ENCODE measurements at regions not wholly inside any gene's neighbourhood (a gene's known extent, or its start where the extent isn't known, plus 50 kb on each side); places are given as distances from the start of the nearest gene placed in this dataset.

DNA sequence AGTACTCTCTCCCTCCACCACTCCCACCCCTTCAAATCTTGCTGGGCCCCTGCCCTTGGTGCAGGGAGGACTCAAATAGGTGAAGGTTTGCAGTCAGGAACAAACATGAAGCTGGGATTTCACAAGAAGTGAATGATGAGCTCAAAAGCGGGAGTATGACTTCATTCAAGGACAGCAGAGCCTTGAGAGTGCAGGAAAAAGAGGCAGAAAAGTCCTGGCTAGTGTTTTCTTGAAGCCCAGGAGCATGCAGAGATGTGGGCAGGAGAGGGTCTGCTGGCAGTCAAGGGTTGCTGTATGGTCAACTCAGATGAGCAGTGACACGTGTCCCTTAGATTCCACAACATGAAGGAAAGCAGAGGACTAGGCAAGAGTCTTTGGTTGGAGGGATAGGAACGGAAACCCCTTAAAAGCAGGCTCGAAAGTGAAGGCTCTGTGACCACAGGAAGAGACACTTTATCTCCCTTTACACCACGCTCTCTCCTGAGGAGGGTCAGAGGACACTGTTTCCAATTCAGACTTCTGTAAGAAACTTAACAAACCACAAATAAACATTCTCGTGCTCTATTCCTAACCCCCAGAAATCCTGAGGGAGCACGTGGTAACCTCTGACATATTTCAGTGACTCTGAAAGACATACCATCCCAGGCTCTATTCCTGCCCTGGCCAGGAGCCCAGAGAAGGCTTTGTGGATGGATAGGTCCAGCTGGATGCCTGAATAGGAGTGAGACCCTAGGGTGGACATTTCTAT lies 168.0 kb upstream of the NDN start:
- H3K27ac Mint-ChIP-seq, result no peak overlapping the region
- H3K4me1 Mint-ChIP-seq (ENCODE audit: low read depth), result peaks cover 7% of the 10 kb centered on the region
- H3K27me3 Mint-ChIP-seq, result no peaks in the 10 kb centered on the region
- DNase-seq (ENCODE audit: low spot score, unreplicated experiment), result no peak
- no peaks in the 10 kb centered on the region for H3K9me3 Mint-ChIP-seq (ENCODE audit: low read depth)
- TF ChIP-seq, protein P1, sequence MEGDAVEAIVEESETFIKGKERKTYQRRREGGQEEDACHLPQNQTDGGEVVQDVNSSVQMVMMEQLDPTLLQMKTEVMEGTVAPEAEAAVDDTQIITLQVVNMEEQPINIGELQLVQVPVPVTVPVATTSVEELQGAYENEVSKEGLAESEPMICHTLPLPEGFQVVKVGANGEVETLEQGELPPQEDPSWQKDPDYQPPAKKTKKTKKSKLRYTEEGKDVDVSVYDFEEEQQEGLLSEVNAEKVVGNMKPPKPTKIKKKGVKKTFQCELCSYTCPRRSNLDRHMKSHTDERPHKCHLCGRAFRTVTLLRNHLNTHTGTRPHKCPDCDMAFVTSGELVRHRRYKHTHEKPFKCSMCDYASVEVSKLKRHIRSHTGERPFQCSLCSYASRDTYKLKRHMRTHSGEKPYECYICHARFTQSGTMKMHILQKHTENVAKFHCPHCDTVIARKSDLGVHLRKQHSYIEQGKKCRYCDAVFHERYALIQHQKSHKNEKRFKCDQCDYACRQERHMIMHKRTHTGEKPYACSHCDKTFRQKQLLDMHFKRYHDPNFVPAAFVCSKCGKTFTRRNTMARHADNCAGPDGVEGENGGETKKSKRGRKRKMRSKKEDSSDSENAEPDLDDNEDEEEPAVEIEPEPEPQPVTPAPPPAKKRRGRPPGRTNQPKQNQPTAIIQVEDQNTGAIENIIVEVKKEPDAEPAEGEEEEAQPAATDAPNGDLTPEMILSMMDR (IDR thresholded peaks at IDR 0.05; ENCODE audit: unreplicated experiment), result no peak
- H3K36me3 Mint-ChIP-seq (ENCODE audit: insufficient read depth), result no peaks in the 10 kb centered on the region
- H3K4me3 Mint-ChIP-seq (ENCODE audit: low read depth), result no peak overlapping the region

DNA sequence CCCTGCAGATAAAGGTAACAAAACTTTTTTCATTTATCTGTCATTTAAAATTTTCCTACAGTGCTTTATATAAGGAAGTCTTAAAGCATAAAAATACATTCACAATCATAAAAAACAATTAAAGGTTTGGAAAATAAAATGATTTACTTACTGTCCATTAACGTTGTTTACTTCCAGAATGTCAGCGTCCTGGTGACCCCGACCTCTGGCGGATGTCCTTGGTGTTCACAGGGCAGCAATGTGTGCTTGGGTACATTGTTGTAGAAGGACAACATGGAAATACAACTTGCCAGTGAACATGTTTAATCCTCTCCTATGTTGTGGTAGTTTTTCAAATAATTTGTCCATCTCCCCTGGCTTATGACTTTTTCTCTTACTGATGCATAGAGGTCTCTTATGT lies 168.8 kb upstream of the NDN start:
- no peaks in the 10 kb centered on the region for H3K36me3 Mint-ChIP-seq (ENCODE audit: insufficient read depth)
- no peak overlapping the region for H3K4me3 Mint-ChIP-seq (ENCODE audit: low read depth)
- no peaks in the 10 kb centered on the region for H3K27me3 Mint-ChIP-seq
- H3K27ac Mint-ChIP-seq, result no peak overlapping the region
- TF ChIP-seq, protein P1 (IDR thresholded peaks at IDR 0.05; ENCODE audit: unreplicated experiment), result no peak
- H3K4me1 Mint-ChIP-seq (ENCODE audit: low read depth), result peaks cover 7% of the 10 kb centered on the region
- DNase-seq (ENCODE audit: low spot score, unreplicated experiment), result no peak
- H3K9me3 Mint-ChIP-seq (ENCODE audit: low read depth), result no peaks in the 10 kb centered on the region

DNA sequence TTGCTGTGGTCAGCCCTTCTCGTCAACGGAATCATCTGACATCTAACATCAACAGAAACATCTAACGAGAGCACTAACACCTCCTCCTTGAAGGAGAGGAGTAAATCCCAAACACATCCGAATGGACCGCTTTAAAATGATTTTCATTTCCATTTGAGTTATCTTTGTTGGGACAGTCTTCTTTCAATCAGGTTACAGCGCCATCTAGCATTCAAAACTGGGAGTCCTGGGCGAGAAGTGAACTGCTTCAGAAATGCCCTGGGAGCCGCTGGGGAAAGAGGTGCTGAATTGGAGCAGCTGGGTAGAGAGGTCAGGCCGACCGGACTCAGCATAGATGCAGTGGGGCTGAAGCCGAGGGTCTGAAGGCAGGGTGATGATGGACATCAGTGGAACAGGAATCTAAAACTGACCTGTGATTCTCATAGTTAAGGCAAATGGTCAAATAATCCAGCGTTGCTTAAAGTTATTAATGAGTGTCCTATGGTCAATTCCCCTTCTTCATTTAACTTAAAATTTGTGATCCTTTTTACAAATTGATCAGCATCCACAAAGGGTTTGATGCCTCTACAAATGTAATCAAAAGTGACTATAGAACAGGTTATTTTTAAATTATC lies 170.0 kb upstream of the NDN start:
- H3K4me3 Mint-ChIP-seq (ENCODE audit: low read depth), result no peak overlapping the region
- DNase-seq (ENCODE audit: low spot score, unreplicated experiment), result peak; percentile 27
- TF ChIP-seq, protein P1 (IDR thresholded peaks at IDR 0.05; ENCODE audit: unreplicated experiment), result peak; percentile 61
- H3K27me3 Mint-ChIP-seq, result no peaks in the 10 kb centered on the region
- peaks cover 9% of the 10 kb centered on the region for H3K4me1 Mint-ChIP-seq (ENCODE audit: low read depth)
- H3K9me3 Mint-ChIP-seq (ENCODE audit: low read depth), result no peaks in the 10 kb centered on the region
- no peaks in the 10 kb centered on the region for H3K36me3 Mint-ChIP-seq (ENCODE audit: insufficient read depth)
- no peak overlapping the region for H3K27ac Mint-ChIP-seq

DNA sequence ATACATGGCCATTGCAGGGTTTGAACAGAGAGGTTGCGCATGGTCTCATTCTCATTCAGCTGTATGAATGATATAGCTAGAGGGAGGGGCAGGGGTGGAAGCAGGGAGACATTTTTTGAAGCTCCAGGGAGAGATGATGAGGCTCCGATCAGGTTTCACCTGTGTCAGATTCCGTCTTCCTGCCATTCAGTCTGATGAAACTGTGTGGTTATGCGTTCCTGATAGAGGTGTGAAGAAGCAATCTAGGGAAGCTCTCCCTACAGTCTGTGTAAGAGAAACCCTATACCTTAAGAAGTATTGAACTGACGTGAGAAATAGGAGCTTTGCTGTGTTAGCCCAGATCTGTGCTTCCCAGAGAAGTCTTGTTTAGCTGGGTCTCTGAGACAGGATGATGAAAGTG lies 171.9 kb upstream of the NDN start:
- DNase-seq (ENCODE audit: low spot score, unreplicated experiment), result no peak
- H3K4me3 Mint-ChIP-seq (ENCODE audit: low read depth), result no peak overlapping the region
- H3K36me3 Mint-ChIP-seq (ENCODE audit: insufficient read depth), result no peaks in the 10 kb centered on the region
- TF ChIP-seq, protein P1 (IDR thresholded peaks at IDR 0.05; ENCODE audit: unreplicated experiment), result no peak
- H3K9me3 Mint-ChIP-seq (ENCODE audit: low read depth), result no peaks in the 10 kb centered on the region
- H3K4me1 Mint-ChIP-seq (ENCODE audit: low read depth), result peaks cover 9% of the 10 kb centered on the region
- no peak overlapping the region for H3K27ac Mint-ChIP-seq
- H3K27me3 Mint-ChIP-seq, result no peaks in the 10 kb centered on the region

DNA sequence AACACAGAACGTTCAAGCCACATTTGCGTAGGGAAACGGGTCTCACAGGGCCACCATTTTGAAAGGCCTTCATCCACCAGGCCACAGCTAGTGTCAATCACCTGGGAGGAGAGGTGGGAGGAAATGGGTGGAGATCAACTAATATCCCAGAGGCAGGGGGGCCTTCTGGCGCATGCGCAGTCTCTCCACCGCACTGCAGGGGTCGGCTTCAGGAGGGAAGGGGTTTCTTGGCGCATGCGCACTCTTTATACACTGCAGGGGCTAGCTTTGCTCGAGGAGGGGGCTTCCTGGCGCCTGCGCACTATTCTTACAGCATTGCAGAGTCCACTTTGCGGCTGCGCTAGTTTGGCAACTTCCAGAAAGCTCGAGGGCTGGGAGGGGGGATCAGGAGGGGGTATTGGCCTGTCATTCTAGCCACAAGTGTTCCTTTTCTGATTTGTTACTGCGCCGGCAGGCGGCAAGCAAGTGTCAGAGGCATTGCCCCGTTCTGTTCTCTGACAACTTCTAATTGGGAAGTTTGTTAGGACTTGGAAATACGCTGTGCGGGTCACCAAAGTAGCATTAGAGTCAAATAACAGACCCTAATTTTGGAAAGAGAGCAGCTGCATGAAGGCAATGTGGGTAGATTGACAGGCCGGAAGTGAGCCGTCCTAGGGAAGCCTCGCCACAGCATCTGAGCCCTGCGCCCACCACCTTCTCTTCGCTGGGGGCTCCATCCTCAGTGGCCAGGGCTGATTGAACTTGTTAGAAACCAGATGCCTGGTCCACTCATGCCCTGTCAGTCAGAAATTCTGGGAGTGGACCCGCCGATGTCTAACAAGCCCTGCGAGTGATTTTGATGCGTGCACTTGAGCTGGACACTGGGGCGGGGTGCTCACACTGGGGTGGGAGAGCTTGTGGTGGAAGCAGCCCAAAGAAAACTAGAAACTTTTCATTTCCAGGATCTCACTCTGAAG lies 173.5 kb upstream of the NDN start:
- Mint-ChIP-seq H3K27me3 (no peaks in the 10 kb centered on the region), H3K4me3 (ENCODE audit: low read depth) (peak overlapping the region; percentile 49), H3K4me1 (ENCODE audit: low read depth) (peaks cover 9% of the 10 kb centered on the region), H3K27ac (no peak overlapping the region), H3K9me3 (ENCODE audit: low read depth) (no peaks in the 10 kb centered on the region), H3K36me3 (ENCODE audit: insufficient read depth) (no peaks in the 10 kb centered on the region)
- peak; percentile 60 for DNase-seq (ENCODE audit: low spot score, unreplicated experiment)
- TF ChIP-seq, protein P1 (IDR thresholded peaks at IDR 0.05; ENCODE audit: unreplicated experiment), result peak; percentile 7

Data from progenitor cell of endocrine pancreas (in vitro differentiated cells).